ENCODE measurements at regions not wholly inside any gene's neighbourhood (a gene's known extent, or its start where the extent isn't known, plus 50 kb on each side); places are given as distances from the start of the nearest gene placed in this dataset.

- TF ChIP-seq RAD21 (IDR thresholded peaks at IDR 0.05; ENCODE audit: low read depth) (no peak), CEBPB (IDR thresholded peaks at IDR 0.05) (no peak), EP300 (IDR thresholded peaks at IDR 0.05; ENCODE audit: borderline replicate concordance) (no peak), TEAD4 (IDR thresholded peaks at IDR 0.05) (no peak)
Observed at GRCh38 chr2:198653311-198653710, 804.4 kb downstream of the SATB2 start.

GRCh38 chr2:198652461-198652860 is 805.3 kb downstream of the SATB2 start:
- TF ChIP-seq TCF12 (IDR thresholded peaks at IDR 0.05; ENCODE audit: low read depth) (no peak), MAX (IDR thresholded peaks at IDR 0.05) (no peak), EP300 (IDR thresholded peaks at IDR 0.05; ENCODE audit: borderline replicate concordance) (no peak), CREB1 (IDR thresholded peaks at IDR 0.05; ENCODE audit: low read depth) (no peak), ZBTB7A (IDR thresholded peaks at IDR 0.05; ENCODE audit: low read depth) (no peak), NFIC (IDR thresholded peaks at IDR 0.05) (no peak), FOXM1 (IDR thresholded peaks at IDR 0.05; ENCODE audit: borderline replicate concordance, low read depth) (no peak)

GRCh38 chr2:198645816-198646215 is 811.9 kb downstream of the SATB2 start:
- no peak for TF ChIP-seq MAX (IDR thresholded peaks at IDR 0.05)
- no peak for TF ChIP-seq NFIC (IDR thresholded peaks at IDR 0.05)
- TF ChIP-seq TCF12 (IDR thresholded peaks at IDR 0.05; ENCODE audit: low read depth) = no peak
- no peak for TF ChIP-seq EGR1 (IDR thresholded peaks at IDR 0.05)
- no peak for TF ChIP-seq EP300 (IDR thresholded peaks at IDR 0.05; ENCODE audit: borderline replicate concordance)
- TF ChIP-seq USF1 (IDR thresholded peaks at IDR 0.05) = no peak
- TF ChIP-seq ZBTB7A (IDR thresholded peaks at IDR 0.05; ENCODE audit: low read depth) = no peak
- no peak for TF ChIP-seq YY1 (IDR thresholded peaks at IDR 0.05; ENCODE audit: low read depth)
- TF ChIP-seq REST (IDR thresholded peaks at IDR 0.05; ENCODE audit: low read depth) = no peak
- no peak for TF ChIP-seq CEBPB (IDR thresholded peaks at IDR 0.05)
- no peak for TF ChIP-seq RAD21 (IDR thresholded peaks at IDR 0.05; ENCODE audit: low read depth)
- TF ChIP-seq CREB1 (IDR thresholded peaks at IDR 0.05; ENCODE audit: low read depth) = no peak
- TF ChIP-seq TEAD4 (IDR thresholded peaks at IDR 0.05) = no peak
- TF ChIP-seq TAF1 (IDR thresholded peaks at IDR 0.05; ENCODE audit: low read depth) = no peak
- TF ChIP-seq FOXM1 (IDR thresholded peaks at IDR 0.05; ENCODE audit: borderline replicate concordance, low read depth) = no peak

- no peak for TF ChIP-seq RAD21 (IDR thresholded peaks at IDR 0.05; ENCODE audit: low read depth)
- no peak for TF ChIP-seq TEAD4 (IDR thresholded peaks at IDR 0.05)
- TF ChIP-seq NFIC (IDR thresholded peaks at IDR 0.05) = no peak
- TF ChIP-seq ZBTB7A (IDR thresholded peaks at IDR 0.05; ENCODE audit: low read depth) = no peak
- TF ChIP-seq TCF12 (IDR thresholded peaks at IDR 0.05; ENCODE audit: low read depth) = no peak
- TF ChIP-seq CEBPB (IDR thresholded peaks at IDR 0.05) = no peak
- TF ChIP-seq USF1 (IDR thresholded peaks at IDR 0.05) = no peak
- TF ChIP-seq TAF1 (IDR thresholded peaks at IDR 0.05; ENCODE audit: low read depth) = no peak
- no peak for TF ChIP-seq FOXM1 (IDR thresholded peaks at IDR 0.05; ENCODE audit: borderline replicate concordance, low read depth)
- TF ChIP-seq YY1 (IDR thresholded peaks at IDR 0.05; ENCODE audit: low read depth) = no peak
- TF ChIP-seq MAX (IDR thresholded peaks at IDR 0.05) = no peak
Observed at GRCh38 chr2:198641161-198641560, 816.6 kb downstream of the SATB2 start.

- TF ChIP-seq CREB1 (IDR thresholded peaks at IDR 0.05; ENCODE audit: low read depth) = no peak
Observed at GRCh38 chr2:198640463-198640862, 817.3 kb downstream of the SATB2 start.

- TF ChIP-seq ZBTB7A (IDR thresholded peaks at IDR 0.05; ENCODE audit: low read depth) = no peak
- no peak for TF ChIP-seq EGR1 (IDR thresholded peaks at IDR 0.05)
- TF ChIP-seq NFIC (IDR thresholded peaks at IDR 0.05) = no peak
- TF ChIP-seq YY1 (IDR thresholded peaks at IDR 0.05; ENCODE audit: low read depth) = no peak
- no peak for TF ChIP-seq TEAD4 (IDR thresholded peaks at IDR 0.05)
- TF ChIP-seq MAX (IDR thresholded peaks at IDR 0.05) = no peak
- no peak for TF ChIP-seq RAD21 (IDR thresholded peaks at IDR 0.05; ENCODE audit: low read depth)
- no peak for TF ChIP-seq REST (IDR thresholded peaks at IDR 0.05; ENCODE audit: low read depth)
- TF ChIP-seq EP300 (IDR thresholded peaks at IDR 0.05; ENCODE audit: borderline replicate concordance) = no peak
- no peak for TF ChIP-seq FOXM1 (IDR thresholded peaks at IDR 0.05; ENCODE audit: borderline replicate concordance, low read depth)
- no peak for TF ChIP-seq CEBPB (IDR thresholded peaks at IDR 0.05)
- no peak for TF ChIP-seq CREB1 (IDR thresholded peaks at IDR 0.05; ENCODE audit: low read depth)
- no peak for TF ChIP-seq TCF12 (IDR thresholded peaks at IDR 0.05; ENCODE audit: low read depth)
- no peak for TF ChIP-seq USF1 (IDR thresholded peaks at IDR 0.05)
- no peak for TF ChIP-seq TAF1 (IDR thresholded peaks at IDR 0.05; ENCODE audit: low read depth)
Observed at GRCh38 chr2:198639580-198639979, 818.2 kb downstream of the SATB2 start.

Data from Ishikawa (cell line).